GM21515 (cell line): ENCODE measurements at regions not wholly inside any gene's neighbourhood (a gene's known extent, or its start where the extent isn't known, plus 50 kb on each side); places are given as distances from the start of the nearest gene placed in this dataset.
A peak's percentile ranks its signal among the peaks of the same experiment; 100 is the strongest.
"Not testable (repeated sequence)": the region's sequence is repeated elsewhere in the genome, so short reads cannot be mapped to it uniquely, and the experiment has no call there.

ENCODE experiments used
- ATAC-seq: cut with Tn5 transposase; IDR thresholded peaks from one replicate; pipeline ENCODE4 v1.9.1; 2021; ENCODE audit not compliant: unreplicated experiment

- no peak for ATAC-seq
Observed at GRCh38 chr20:53872561-53873229, 197.7 kb downstream of the BCAS1 start.

- ATAC-seq, result no peak
Observed at GRCh38 chr20:53872081-53872541, 198.3 kb downstream of the BCAS1 start.

GRCh38 chr20:53871541-53871940 lies 198.9 kb downstream of the BCAS1 start:
- no peak for ATAC-seq

- no peak for ATAC-seq
Observed at GRCh38 chr20:53870426-53871315, 199.7 kb downstream of the BCAS1 start.

GRCh38 chr20:53869466-53870258 lies 200.7 kb downstream of the BCAS1 start:
- ATAC-seq, result peak; percentile 55

- ATAC-seq, result no peak
Observed at GRCh38 chr20:53867741-53868351, 202.5 kb downstream of the BCAS1 start.

- peak; percentile 70 for ATAC-seq
Observed at GRCh38 chr20:53866794-53867740, 203.3 kb downstream of the BCAS1 start.

GRCh38 chr20:53865901-53866793 lies 204.2 kb downstream of the BCAS1 start:
- ATAC-seq, result no peak

- ATAC-seq, result not testable (repeated sequence)
Observed at GRCh38 chr20:53864765-53865683, 205.4 kb downstream of the BCAS1 start.

GRCh38 chr20:53863923-53864641 lies 206.3 kb downstream of the BCAS1 start:
- ATAC-seq, result not testable (repeated sequence)

- ATAC-seq, result not testable (repeated sequence)
Observed at GRCh38 chr20:53863535-53863922, 206.9 kb downstream of the BCAS1 start.

GRCh38 chr20:53863039-53863438 lies 207.4 kb downstream of the BCAS1 start:
- ATAC-seq, result not testable (repeated sequence)

- not testable (repeated sequence) for ATAC-seq
Observed at GRCh38 chr20:53862490-53862889, 207.9 kb downstream of the BCAS1 start.

- not testable (repeated sequence) for ATAC-seq
Observed at GRCh38 chr20:53862136-53862397, 208.3 kb downstream of the BCAS1 start.

- ATAC-seq, result no peak
Observed at GRCh38 chr20:53859684-53860083, 210.7 kb downstream of the BCAS1 start.

GRCh38 chr20:53859009-53859408 lies 211.4 kb downstream of the BCAS1 start:
- not testable (repeated sequence) for ATAC-seq

GRCh38 chr20:53858516-53858915 lies 211.9 kb downstream of the BCAS1 start:
- not testable (repeated sequence) for ATAC-seq
